HG03378 (cell line): ENCODE measurements at regions not wholly inside any gene's neighbourhood (a gene's known extent, or its start where the extent isn't known, plus 50 kb on each side); places are given as distances from the start of the nearest gene placed in this dataset.
"Not testable (repeated sequence)": the region's sequence is repeated elsewhere in the genome, so short reads cannot be mapped to it uniquely, and the experiment has no call there.

ENCODE experiments used
- ATAC-seq: cut with Tn5 transposase; IDR thresholded peaks from one replicate; pipeline ENCODE4 v1.9.1; 2021; ENCODE audit warnings: mild to moderate bottlenecking, moderate library complexity; ENCODE audit not compliant: unreplicated experiment

GRCh38 chr20:43837856-43838702, 76.6 kb upstream of the TOX2 start:
- ATAC-seq, result no peak

GRCh38 chr20:43836790-43837189, 77.9 kb upstream of the TOX2 start:
- ATAC-seq, result no peak

GRCh38 chr20:43835944-43836508, 78.6 kb upstream of the TOX2 start:
- ATAC-seq, result no peak

- ATAC-seq, result no peak
Measured at GRCh38 chr20:43833511-43834395, 80.9 kb upstream of the TOX2 start.

- ATAC-seq, result no peak
Measured at GRCh38 chr20:43832961-43833360, 81.7 kb upstream of the TOX2 start.

GRCh38 chr20:43832096-43832816, 82.4 kb upstream of the TOX2 start:
- ATAC-seq, result no peak

GRCh38 chr20:43831481-43832065, 83.1 kb upstream of the TOX2 start:
- no peak for ATAC-seq

GRCh38 chr20:43830883-43831282, 83.8 kb upstream of the TOX2 start:
- no peak for ATAC-seq

- no peak for ATAC-seq
Measured at GRCh38 chr20:43829951-43830690, 84.5 kb upstream of the TOX2 start.

GRCh38 chr20:43827940-43828562, 86.6 kb upstream of the TOX2 start:
- ATAC-seq, result no peak

GRCh38 chr20:43826943-43827342, 87.7 kb upstream of the TOX2 start:
- ATAC-seq, result not testable (repeated sequence)

- no peak for ATAC-seq
Measured at GRCh38 chr20:43825581-43825980, 89.1 kb upstream of the TOX2 start.

- ATAC-seq, result no peak
Measured at GRCh38 chr20:43825051-43825402, 89.6 kb upstream of the TOX2 start.

- no peak for ATAC-seq
Measured at GRCh38 chr20:43824309-43825050, 90.2 kb upstream of the TOX2 start.

- ATAC-seq, result no peak
Measured at GRCh38 chr20:43821795-43822194, 92.9 kb upstream of the TOX2 start.

GRCh38 chr20:43820731-43821330, 93.8 kb upstream of the TOX2 start:
- ATAC-seq, result no peak

GRCh38 chr20:43812216-43812615, 85.4 kb upstream of the GTSF1L start:
- ATAC-seq, result no peak

- no peak for ATAC-seq
Measured at GRCh38 chr20:43809206-43809819, 82.5 kb upstream of the GTSF1L start.
